Small intestine (tissue), 7 donors: ENCODE measurements at regions not wholly inside any gene's neighbourhood (a gene's known extent, or its start where the extent isn't known, plus 50 kb on each side); places are given as distances from the start of the nearest gene placed in this dataset.
"Not testable (repeated sequence)": the region's sequence is repeated elsewhere in the genome, so short reads cannot be mapped to it uniquely, and the experiment has no call there.

Experiments used
- DNase-seq, 2 donors: peaks; one replicate each; pipeline versions ENCODE4 v3.0.0 to v3.0.0-alpha.2; 2013
- FAIRE-seq: peaks from 2 replicates; lab custom pipeline; 2012; peaks lifted over from hg19 to GRCh38; lab: Jason Lieb, UNC
- H3K27ac ChIP-seq, 3 donors: one replicate each; pipeline ENCODE4 v1.5.1; 2013; ENCODE audit warnings: low read length in 2 of 3, mild to moderate bottlenecking in 2 of 3, control low read depth in 1 of 3, inconsistent platforms in 1 of 3, low read depth in 1 of 3, moderate library complexity in 1 of 3
- H3K27me3 ChIP-seq, 3 donors: one replicate each; pipeline ENCODE4 v1.6.1; 2013; ENCODE audit warnings: low read length in 3 of 3, inconsistent platforms in 1 of 3; ENCODE audit not compliant: control insufficient read depth in 3 of 3, insufficient read depth in 3 of 3
- H3K36me3 ChIP-seq, 3 donors: one replicate each; pipeline ENCODE4 v1.6.1; 2013; ENCODE audit warnings: low read length in 3 of 3, inconsistent platforms in 1 of 3, low read depth in 1 of 3, mild to moderate bottlenecking in 1 of 3, moderate library complexity in 1 of 3; ENCODE audit not compliant: control insufficient read depth in 3 of 3, insufficient read depth in 2 of 3
- H3K4me1 ChIP-seq, 3 donors: one replicate each; pipeline ENCODE4 v1.6.1; 2013; ENCODE audit warnings: low read length in 2 of 3, inconsistent platforms in 1 of 3, low read depth in 1 of 3, mild to moderate bottlenecking in 1 of 3, moderate library complexity in 1 of 3; ENCODE audit not compliant: control insufficient read depth in 3 of 3, insufficient read depth in 2 of 3
- H3K4me3 ChIP-seq, 3 donors: one replicate each; pipeline ENCODE4 v1.5.1; 2013; ENCODE audit warnings: low read length in 3 of 3, control low read depth in 1 of 3, inconsistent platforms in 1 of 3, low read depth in 1 of 3, mild to moderate bottlenecking in 1 of 3, moderate library complexity in 1 of 3
- H3K9me3 ChIP-seq, 2 donors: one replicate each; pipeline ENCODE4 v1.6.1; 2013; ENCODE audit warnings: low read depth in 1 of 2, low read length in 1 of 2; ENCODE audit not compliant: control insufficient read depth in 2 of 2, insufficient read depth in 1 of 2
- WGBS, 3 donors: extraction: QIAGEN DNeasy Blood & Tissue Kit; methylation state at CpG; one replicate each; pipeline ENCODE4 v1.1.7; 2013; 5-methylcytosine and 5-hydroxymethylcytosine counted together
- donor health status: healthy with polysubstance abuse.
- donor health status: control.
- donor health status: control.
- donor health status: Bipolar disorder and iron deficiency.
- donor health status: healthy.

GRCh38 chr4:116143198-116143597 lies 942.2 kb downstream of the TRAM1L1 start:
- H3K36me3 ChIP-seq, result no peaks in the 10 kb centered on the region
- FAIRE-seq, result no peak
- no peaks in the 10 kb centered on the region for H3K4me1 ChIP-seq
- H3K27me3 ChIP-seq, result no peaks in the 10 kb centered on the region
- H3K27ac ChIP-seq, result no peak overlapping the region
- no peaks in the 10 kb centered on the region for H3K9me3 ChIP-seq
- WGBS, 3 donors, result 38 to 71% (median 39%) methylated on average over 2 of the region's 2 CpGs
- H3K4me3 ChIP-seq, result no peak overlapping the region
- no peak for DNase-seq

GRCh38 chr4:116132946-116133345 lies 952.4 kb downstream of the TRAM1L1 start:
- Histone ChIP-seq H3K36me3 (no peaks in the 10 kb centered on the region), H3K27me3 (no peaks in the 10 kb centered on the region), H3K9me3 (no peaks in the 10 kb centered on the region), H3K4me3 (no peak overlapping the region), H3K27ac (no peak overlapping the region), H3K4me1 (no peaks in the 10 kb centered on the region)
- DNase-seq, result no peak
- 85 to 90% (median 89%) methylated on average over 3 of the region's 3 CpGs for WGBS, 3 donors
- no peak for FAIRE-seq

GRCh38 chr4:116126794-116127193 lies 958.6 kb downstream of the TRAM1L1 start:
- H3K27me3 ChIP-seq, result no peaks in the 10 kb centered on the region
- 83 to 91% (median 90%) methylated on average over 2 of the region's 2 CpGs for WGBS, 3 donors
- H3K36me3 ChIP-seq, result no peaks in the 10 kb centered on the region
- no peak for DNase-seq
- no peaks in the 10 kb centered on the region for H3K4me1 ChIP-seq
- FAIRE-seq, result no peak
- H3K4me3 ChIP-seq, result no peak overlapping the region
- no peaks in the 10 kb centered on the region for H3K9me3 ChIP-seq
- H3K27ac ChIP-seq, result no peak overlapping the region

GRCh38 chr4:116122124-116122523 lies 963.3 kb downstream of the TRAM1L1 start:
- no peak for DNase-seq
- FAIRE-seq, result no peak
- Histone ChIP-seq H3K27me3 (no peaks in the 10 kb centered on the region), H3K4me3 (no peak overlapping the region), H3K27ac (no peak overlapping the region), H3K9me3 (no peaks in the 10 kb centered on the region), H3K36me3 (no peaks in the 10 kb centered on the region), H3K4me1 (no peaks in the 10 kb centered on the region)
- WGBS, 3 donors, result 32 to 56% (median 51%) methylated on average over 1 of the region's 1 CpG

- no peaks in the 10 kb centered on the region for H3K36me3 ChIP-seq
- no peaks in the 10 kb centered on the region for H3K9me3 ChIP-seq
- no peak for FAIRE-seq
- H3K27me3 ChIP-seq, result no peaks in the 10 kb centered on the region
- no peak for DNase-seq
- H3K4me3 ChIP-seq, result no peak overlapping the region
- WGBS, 3 donors, result 68 to 75% (median 74%) methylated on average over 3 of the region's 3 CpGs
- no peaks in the 10 kb centered on the region for H3K4me1 ChIP-seq
- no peak overlapping the region for H3K27ac ChIP-seq
Observed at GRCh38 chr4:116118221-116118620, 967.2 kb downstream of the TRAM1L1 start.

GRCh38 chr4:116112861-116113260 lies 972.5 kb downstream of the TRAM1L1 start:
- not testable (repeated sequence) for H3K4me1 ChIP-seq, H3K9me3 ChIP-seq, H3K27ac ChIP-seq, H3K4me3 ChIP-seq, FAIRE-seq, H3K36me3 ChIP-seq, H3K27me3 ChIP-seq, DNase-seq
- WGBS, 3 donors, result 85 to 91% (median 85%) methylated on average over 3 of the region's 3 CpGs

- FAIRE-seq, result no peak
Observed at GRCh38 chr4:116110713-116111112, 974.7 kb downstream of the TRAM1L1 start.

GRCh38 chr4:116108606-116109005 lies 976.8 kb downstream of the TRAM1L1 start:
- H3K4me3 ChIP-seq, result no peak overlapping the region
- H3K4me1 ChIP-seq, result no peaks in the 10 kb centered on the region
- DNase-seq (no peak), FAIRE-seq (no peak)
- peaks cover 0 to 6% of the 10 kb centered on the region in 2 donors for H3K9me3 ChIP-seq
- WGBS, 3 donors, result 72 to 78% (median 72%) methylated on average over 8 of the region's 8 CpGs
- no peaks in the 10 kb centered on the region for H3K27me3 ChIP-seq
- no peaks in the 10 kb centered on the region for H3K36me3 ChIP-seq
- H3K27ac ChIP-seq, result no peak overlapping the region

More at GRCh38 chr4:116110713-116111112, 974.7 kb downstream of the TRAM1L1 start:
- H3K4me1 ChIP-seq, result no peaks in the 10 kb centered on the region
- no peak for DNase-seq
- H3K4me3 ChIP-seq, result no peak overlapping the region
- H3K9me3 ChIP-seq, result peaks cover 0 to 6% of the 10 kb centered on the region in 2 donors
- 55 to 68% (median 59%) methylated on average over 3 of the region's 3 CpGs for WGBS, 3 donors
- no peaks in the 10 kb centered on the region for H3K27me3 ChIP-seq
- H3K27ac ChIP-seq, result no peak overlapping the region
- H3K36me3 ChIP-seq, result no peaks in the 10 kb centered on the region

- no peaks in the 10 kb centered on the region for H3K36me3 ChIP-seq
- no peaks in the 10 kb centered on the region for H3K27me3 ChIP-seq
- WGBS, 3 donors, result 48 to 63% (median 50%) methylated on average over 1 of the region's 1 CpG
- no peaks in the 10 kb centered on the region for H3K4me1 ChIP-seq
- no peak overlapping the region for H3K27ac ChIP-seq
- FAIRE-seq (no peak), DNase-seq (no peak)
- no peak overlapping the region for H3K4me3 ChIP-seq
- peaks cover 0 to 8% of the 10 kb centered on the region in 2 donors for H3K9me3 ChIP-seq
Observed at GRCh38 chr4:116101321-116101720, 984.1 kb downstream of the TRAM1L1 start.
